GM12878 (cell line): ENCODE measurements at regions not wholly inside any gene's neighbourhood (a gene's known extent, or its start where the extent isn't known, plus 50 kb on each side); places are given as distances from the start of the nearest gene placed in this dataset.

Experiments used
- ATAC-seq: fragments of 200-7000 bp; cut with Tn5 transposase; 3 replicates; pipeline ENCODE4 v1.9.1; 2020; ENCODE audit warnings: mild to moderate bottlenecking, moderate library complexity
- BruUV-seq: library from RNA; stranded (reverse); fragments of 400-500 nt; replicated peaks from 2 replicates; lab custom pipeline; 2021; lab: Mats Ljungman, UMichigan
- CTCF ChIA-PET: fragments of 300-600 bp; sonication (Branson Sonifier 250); formaldehyde crosslinking; extraction: SDS; loops from one replicate; lab custom pipeline; 2021; ENCODE audit warnings: inconsistent platforms; lab: Yijun Ruan, JAX
- POLR2A ChIA-PET: fragments of 350-600 bp; formaldehyde crosslinking; extraction: SDS; loops from one replicate; lab custom pipeline; 2021; ENCODE audit warnings: inconsistent platforms; lab: Charles Lee
- RAD21 ChIA-PET: fragments of 300-600 bp; sonication (Branson Sonifier 250); formaldehyde crosslinking; loops from one replicate; lab custom pipeline; 2023; ENCODE audit warnings: antibody characterized with exemption; ENCODE audit not compliant: unreplicated experiment; lab: Charles Lee
- SMC1A ChIA-PET: fragments of 300-600 bp; sonication (Branson Sonifier 250); formaldehyde crosslinking; loops from one replicate; lab custom pipeline; 2023; ENCODE audit not compliant: unreplicated experiment, uncharacterized antibody; lab: Charles Lee
- DNase-seq: peaks from one replicate; pipeline ENCODE4 v3.0.0-alpha.2; 2011; ENCODE audit warnings: low read depth, low spot score
- FAIRE-seq: peaks from 3 replicates; lab custom pipeline; 2011; peaks lifted over from hg19 to GRCh38; lab: Jason Lieb, UNC
- H2AFZ ChIP-seq: 2 replicates; pipeline ENCODE4 v1.6.0; 2011; ENCODE audit warnings: low read depth, low read length, control low read depth; ENCODE audit not compliant: control insufficient read depth
- H3K27ac ChIP-seq: 2 replicates; pipeline ENCODE4 v1.5.1; 2011; ENCODE audit warnings: control low read depth; ENCODE audit not compliant: control insufficient read depth, insufficient read depth
- H3K27me3 ChIP-seq, 2 experiments: replicated peaks in 1 of 2; 2 replicates each; pipeline versions ENCODE4 v1.6.0 to v1.6.1; 2011; ENCODE audit warnings: low read length in 1 of 2; ENCODE audit not compliant: control insufficient read depth in 2 of 2, insufficient read depth in 2 of 2
- H3K36me3 ChIP-seq, 2 experiments: 2 replicates each; pipeline ENCODE4 v1.5.1; 2011; ENCODE audit warnings: low read length in 1 of 2; ENCODE audit not compliant: control insufficient read depth in 2 of 2, insufficient read depth in 2 of 2
- H3K4me1 ChIP-seq: 2 replicates; pipeline ENCODE4 v1.6.1; 2011; ENCODE audit warnings: mild to moderate bottlenecking, low read length, moderate library complexity, mixed read lengths; ENCODE audit not compliant: control insufficient read depth, insufficient read depth
- H3K4me2 ChIP-seq: 2 replicates; pipeline ENCODE4 v1.6.0; 2011; ENCODE audit warnings: control low read depth; ENCODE audit not compliant: control insufficient read depth, insufficient read depth
- H3K4me3 ChIP-seq: fragments of 200-600 bp; sonication (generic); 2 replicates; pipeline ENCODE4 v1.5.1; 2016
- H3K79me2 ChIP-seq: 2 replicates; pipeline ENCODE4 v1.6.0; 2011; ENCODE audit warnings: low read length; ENCODE audit not compliant: control insufficient read depth, insufficient read depth
- H3K9ac ChIP-seq: 2 replicates; pipeline ENCODE4 v1.8.0; 2011; ENCODE audit warnings: low read length, control low read depth, mixed read lengths; ENCODE audit not compliant: control insufficient read depth, insufficient read depth
- H3K9me3 ChIP-seq: replicated peaks from 3 replicates; pipeline ENCODE4 v1.5.1; 2011; ENCODE audit warnings: mild to moderate bottlenecking, low read length; ENCODE audit not compliant: control insufficient read depth, insufficient read depth
- H4K20me1 ChIP-seq: 2 replicates; pipeline ENCODE4 v1.6.0; 2011; ENCODE audit not compliant: control insufficient read depth, insufficient read depth
- ASH2L ChIP-seq: fragments of 300-600, 200-600 bp; sonication (generic); IDR thresholded peaks from 2 replicates; pipeline ENCODE4 v1.6.1; 2017; ENCODE audit warnings: low read depth, mild to moderate bottlenecking, borderline replicate concordance
- ATF7 ChIP-seq: fragments of 450-650 bp; IDR thresholded peaks from 2 replicates; pipeline ENCODE4 v1.6.1; 2016; ENCODE audit warnings: low read depth, mild to moderate bottlenecking
- CHD1 ChIP-seq: IDR thresholded peaks from 2 replicates; pipeline ENCODE4 v1.6.1; 2012; ENCODE audit warnings: low read depth, low read length, improper control_type of control experiment
- CHD4 ChIP-seq: fragments of 200-600 bp; sonication (generic); IDR thresholded peaks from 2 replicates; pipeline ENCODE4 v1.6.1; 2016; ENCODE audit warnings: mild to moderate bottlenecking
- FOXM1 ChIP-seq: IDR thresholded peaks from 2 replicates; pipeline ENCODE4 v1.6.1; 2012; ENCODE audit warnings: low read depth, mild to moderate bottlenecking, inconsistent platforms, low read length, moderate library complexity
- MEF2A ChIP-seq: IDR thresholded peaks from 2 replicates; pipeline ENCODE4 v1.6.1; 2011; ENCODE audit warnings: low read depth, mild to moderate bottlenecking, low read length, moderate library complexity; ENCODE audit not compliant: insufficient read depth
- NFIC ChIP-seq: IDR thresholded peaks from 2 replicates; pipeline ENCODE4 v1.6.1; 2012; ENCODE audit warnings: low read depth, mild to moderate bottlenecking, inconsistent platforms, low read length, moderate library complexity
- NFYA ChIP-seq: IDR thresholded peaks from 2 replicates; pipeline ENCODE4 v1.6.1; 2011; ENCODE audit warnings: low read depth, mild to moderate bottlenecking, low read length, improper control_type of control experiment, borderline replicate concordance
- NKRF ChIP-seq: fragments of 450-650 bp; conservative IDR thresholded peaks from 2 replicates; pipeline ENCODE4 v1.6.1; 2017; ENCODE audit warnings: mild to moderate bottlenecking, moderate library complexity
- PBX3 ChIP-seq: IDR thresholded peaks from 2 replicates; pipeline ENCODE4 v1.6.1; 2011; ENCODE audit warnings: mild to moderate bottlenecking, low read depth, low read length, moderate library complexity; ENCODE audit not compliant: insufficient replicate concordance
- SP1 ChIP-seq: IDR thresholded peaks from one replicate; pipeline ENCODE4 v1.6.1; 2011; ENCODE audit warnings: low read depth, low read length
- SREBF2 ChIP-seq: IDR thresholded peaks from 2 replicates; pipeline ENCODE4 v1.6.1; 2012; ENCODE audit warnings: mild to moderate bottlenecking, low read length
- TBL1XR1 ChIP-seq: IDR thresholded peaks from 2 replicates; pipeline ENCODE4 v1.6.1; 2012; ENCODE audit warnings: low read depth, low read length, improper control_type of control experiment
- WGBS: methylation state at CpG from one replicate; pipeline ENCODE4 v1.1.6; 2016; ENCODE audit warnings: low lambda C conversion rate; ENCODE audit not compliant: insufficient replicate concordance, insufficient coverage; ENCODE audit errors: missing lambda C conversion rate; 5-methylcytosine and 5-hydroxymethylcytosine counted together
- in situ Hi-C: fragments of 300-500 bp; cut with MboI; formaldehyde crosslinking; loops from 9 replicates; pipeline ENCODE4 v1.14.3; 2018; ENCODE audit warnings: mixed read lengths
- intact Hi-C: fragments of 100-400 bp; cut with micrococcal nuclease; formaldehyde crosslinking; loops from one replicate; pipeline ENCODE4 v1.14.2; 2022; ENCODE audit not compliant: unreplicated experiment
- TF ChIP-seq, protein P1 (sequence below), 3 experiments: IDR thresholded peaks in 2 of 3; conservative IDR thresholded peaks in 1 of 3; 2 replicates each; pipeline ENCODE4 v1.5.1; 2011; ENCODE audit warnings: low read depth in 3 of 3, low read length in 3 of 3, mild to moderate bottlenecking in 3 of 3, control low read depth in 2 of 3, moderate library complexity in 2 of 3, inconsistent platforms in 1 of 3, mixed read lengths in 1 of 3; ENCODE audit not compliant: control insufficient read depth in 2 of 3, insufficient read depth in 1 of 3; ENCODE audit errors: extremely low read depth in 1 of 3

DNA sequence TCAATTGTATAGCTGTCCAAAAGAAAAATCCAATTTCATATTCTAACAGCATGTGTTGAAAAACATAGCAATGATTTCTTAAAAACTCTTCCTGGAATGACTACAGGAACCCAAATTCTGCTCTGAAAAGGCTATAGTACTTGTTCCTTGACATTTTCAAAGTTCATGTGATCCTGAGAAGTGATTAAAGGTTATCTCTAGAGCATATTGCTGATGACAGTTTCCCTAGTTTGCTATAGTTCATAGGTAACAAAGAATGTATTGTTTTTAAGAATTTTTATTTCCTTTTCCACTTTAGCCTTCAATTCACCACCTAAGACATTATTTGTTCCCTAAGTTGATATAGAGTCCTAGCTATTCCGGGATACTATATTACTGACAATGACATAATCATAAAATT is 1614.6 kb downstream of the PCDH7 start:
- Histone ChIP-seq H3K9ac (no peak overlapping the region), H3K27me3 (no peaks in the 10 kb centered on the region), H3K9me3 (no peaks in the 10 kb centered on the region), H3K36me3 (no peaks in the 10 kb centered on the region), H3K27ac (no peak overlapping the region), H2AFZ (no peak overlapping the region), H3K4me1 (no peaks in the 10 kb centered on the region), H3K79me2 (no peaks in the 10 kb centered on the region), H3K4me2 (no peak overlapping the region), H4K20me1 (no peaks in the 10 kb centered on the region), H3K4me3 (no peak overlapping the region)
- DNase-seq (no peak), ATAC-seq (no peak), FAIRE-seq (no peak)
- intact Hi-C loops (no loop called here), in situ Hi-C loops (no loop called here)
- ChIA-PET SMC1A (no interaction called here), POLR2A (no interaction called here), CTCF (no interaction called here), RAD21 (no interaction called here)
- TF ChIP-seq, protein P1, sequence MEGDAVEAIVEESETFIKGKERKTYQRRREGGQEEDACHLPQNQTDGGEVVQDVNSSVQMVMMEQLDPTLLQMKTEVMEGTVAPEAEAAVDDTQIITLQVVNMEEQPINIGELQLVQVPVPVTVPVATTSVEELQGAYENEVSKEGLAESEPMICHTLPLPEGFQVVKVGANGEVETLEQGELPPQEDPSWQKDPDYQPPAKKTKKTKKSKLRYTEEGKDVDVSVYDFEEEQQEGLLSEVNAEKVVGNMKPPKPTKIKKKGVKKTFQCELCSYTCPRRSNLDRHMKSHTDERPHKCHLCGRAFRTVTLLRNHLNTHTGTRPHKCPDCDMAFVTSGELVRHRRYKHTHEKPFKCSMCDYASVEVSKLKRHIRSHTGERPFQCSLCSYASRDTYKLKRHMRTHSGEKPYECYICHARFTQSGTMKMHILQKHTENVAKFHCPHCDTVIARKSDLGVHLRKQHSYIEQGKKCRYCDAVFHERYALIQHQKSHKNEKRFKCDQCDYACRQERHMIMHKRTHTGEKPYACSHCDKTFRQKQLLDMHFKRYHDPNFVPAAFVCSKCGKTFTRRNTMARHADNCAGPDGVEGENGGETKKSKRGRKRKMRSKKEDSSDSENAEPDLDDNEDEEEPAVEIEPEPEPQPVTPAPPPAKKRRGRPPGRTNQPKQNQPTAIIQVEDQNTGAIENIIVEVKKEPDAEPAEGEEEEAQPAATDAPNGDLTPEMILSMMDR (IDR thresholded peaks at IDR 0.05 in 2 of 3, conservative IDR thresholded peaks at IDR 0.05 in 1 of 3; ENCODE audit: control insufficient read depth in 2 of 3, extremely low read depth in 1 of 3, insufficient read depth in 1 of 3, low read depth in 3 of 3, low read length in 3 of 3), result no peak
- no peak for TF ChIP-seq CHD1
- no peak for TF ChIP-seq ASH2L
- no peak for TF ChIP-seq PBX3
- no peak for TF ChIP-seq NKRF
- TF ChIP-seq NFYA, result no peak
- TF ChIP-seq FOXM1, result no peak
- TF ChIP-seq TBL1XR1, result no peak
- no peak for TF ChIP-seq SP1
- TF ChIP-seq ATF7, result no peak
- no peak for TF ChIP-seq MEF2A
- TF ChIP-seq SREBF2, result no peak
- TF ChIP-seq NFIC, result no peak
- no peak for TF ChIP-seq CHD4
- BruUV-seq, result no TSS peak
- WGBS, result 44% methylated on average over 1 of the region's 1 CpG
